Cardiac muscle cell (in vitro differentiated cells and primary cell): ENCODE measurements at regions not wholly inside any gene's neighbourhood (a gene's known extent, or its start where the extent isn't known, plus 50 kb on each side); places are given as distances from the start of the nearest gene placed in this dataset.

Source experiments
- DNase-seq, 2 donors: peaks; one replicate each; pipeline versions ENCODE4 v3.0.0 to v3.0.0-alpha.2; 2010 to 2017; ENCODE audit warnings: low read depth in 1 of 2, low spot score in 1 of 2
- H3K27ac ChIP-seq: fragments of 200-600 bp; sonication (generic); 2 replicates; pipeline ENCODE4 v1.5.1; 2016
- H3K27me3 ChIP-seq: fragments of 200-600 bp; sonication (generic); 2 replicates; pipeline ENCODE4 v1.6.0; 2016; ENCODE audit warnings: control low read depth
- H3K36me3 ChIP-seq: fragments of 200-600 bp; sonication (generic); 2 replicates; pipeline ENCODE4 v1.5.1; 2016; ENCODE audit warnings: control low read depth
- H3K4me1 ChIP-seq: fragments of 200-600 bp; sonication (generic); 2 replicates; pipeline ENCODE4 v1.8.1; 2017; ENCODE audit warnings: low read depth, mild to moderate bottlenecking, mixed run types
- H3K4me3 ChIP-seq: fragments of 200-600 bp; sonication (generic); 2 replicates; pipeline ENCODE4 v1.5.1; 2016; ENCODE audit warnings: mild to moderate bottlenecking
- H3K9me3 ChIP-seq: fragments of 200-600 bp; sonication (generic); 2 replicates; pipeline ENCODE4 v1.5.1; 2017; ENCODE audit warnings: low read depth, mild to moderate bottlenecking, control low read depth
- TF ChIP-seq, protein P1 (sequence below): IDR thresholded peaks from 2 replicates; pipeline ENCODE4 v1.5.1; 2012; ENCODE audit warnings: low read depth, mild to moderate bottlenecking, low read length

DNA sequence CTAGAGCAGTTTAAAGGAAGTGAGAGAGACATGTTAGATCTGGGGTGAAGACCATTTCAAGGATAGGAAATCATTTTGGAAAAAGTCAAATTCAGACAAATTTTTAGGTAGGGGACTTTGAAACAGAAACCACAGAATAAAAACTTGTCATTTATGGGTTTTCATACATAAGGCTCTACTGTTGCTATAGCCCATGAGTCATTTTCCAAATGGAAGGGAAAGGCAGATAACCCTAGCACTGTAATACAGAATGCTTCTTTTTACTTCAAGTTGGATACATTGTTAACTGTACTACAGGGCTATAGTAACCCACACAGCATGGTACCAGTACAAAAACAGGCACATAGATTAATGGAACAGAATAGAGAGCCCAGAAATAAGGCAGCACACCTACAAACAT, 455.4 kb downstream of the EBF1 start:
- DNase-seq: peak in 1 of 2 donors; percentile 47
- H3K4me1 ChIP-seq: no peaks in the 10 kb centered on the region
- TF ChIP-seq, protein P1, sequence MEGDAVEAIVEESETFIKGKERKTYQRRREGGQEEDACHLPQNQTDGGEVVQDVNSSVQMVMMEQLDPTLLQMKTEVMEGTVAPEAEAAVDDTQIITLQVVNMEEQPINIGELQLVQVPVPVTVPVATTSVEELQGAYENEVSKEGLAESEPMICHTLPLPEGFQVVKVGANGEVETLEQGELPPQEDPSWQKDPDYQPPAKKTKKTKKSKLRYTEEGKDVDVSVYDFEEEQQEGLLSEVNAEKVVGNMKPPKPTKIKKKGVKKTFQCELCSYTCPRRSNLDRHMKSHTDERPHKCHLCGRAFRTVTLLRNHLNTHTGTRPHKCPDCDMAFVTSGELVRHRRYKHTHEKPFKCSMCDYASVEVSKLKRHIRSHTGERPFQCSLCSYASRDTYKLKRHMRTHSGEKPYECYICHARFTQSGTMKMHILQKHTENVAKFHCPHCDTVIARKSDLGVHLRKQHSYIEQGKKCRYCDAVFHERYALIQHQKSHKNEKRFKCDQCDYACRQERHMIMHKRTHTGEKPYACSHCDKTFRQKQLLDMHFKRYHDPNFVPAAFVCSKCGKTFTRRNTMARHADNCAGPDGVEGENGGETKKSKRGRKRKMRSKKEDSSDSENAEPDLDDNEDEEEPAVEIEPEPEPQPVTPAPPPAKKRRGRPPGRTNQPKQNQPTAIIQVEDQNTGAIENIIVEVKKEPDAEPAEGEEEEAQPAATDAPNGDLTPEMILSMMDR: no peak
- H3K9me3 ChIP-seq: no peaks in the 10 kb centered on the region
- H3K27me3 ChIP-seq: no peaks in the 10 kb centered on the region
- H3K36me3 ChIP-seq: no peaks in the 10 kb centered on the region
- no peak overlapping the region for H3K27ac ChIP-seq
- no peak overlapping the region for H3K4me3 ChIP-seq

DNA sequence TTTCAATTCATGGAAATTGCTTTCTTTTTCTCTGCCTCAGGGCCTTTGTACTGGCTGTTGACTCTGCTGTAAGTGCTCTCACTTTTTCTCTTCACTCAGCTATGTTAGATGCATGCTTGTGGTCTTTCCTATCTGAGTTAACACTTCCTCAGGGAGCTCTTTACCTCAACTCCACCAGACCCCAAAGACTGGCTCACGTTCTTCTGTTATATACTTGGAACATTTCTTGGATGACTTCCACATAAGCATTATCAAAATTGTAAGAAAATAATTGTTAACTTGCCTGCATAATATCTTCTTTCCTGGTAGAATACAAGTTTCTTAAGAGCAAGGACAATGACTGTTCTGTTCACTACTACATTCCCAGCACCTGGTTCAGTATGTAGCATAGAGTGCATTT, 455.9 kb downstream of the EBF1 start:
- Histone ChIP-seq H3K4me1 (no peaks in the 10 kb centered on the region), H3K9me3 (no peaks in the 10 kb centered on the region), H3K27me3 (no peaks in the 10 kb centered on the region), H3K27ac (no peak overlapping the region), H3K4me3 (no peak overlapping the region), H3K36me3 (no peaks in the 10 kb centered on the region)
- DNase-seq: peak in 1 of 2 donors; percentile 74
- TF ChIP-seq, protein P1: no peak

DNA sequence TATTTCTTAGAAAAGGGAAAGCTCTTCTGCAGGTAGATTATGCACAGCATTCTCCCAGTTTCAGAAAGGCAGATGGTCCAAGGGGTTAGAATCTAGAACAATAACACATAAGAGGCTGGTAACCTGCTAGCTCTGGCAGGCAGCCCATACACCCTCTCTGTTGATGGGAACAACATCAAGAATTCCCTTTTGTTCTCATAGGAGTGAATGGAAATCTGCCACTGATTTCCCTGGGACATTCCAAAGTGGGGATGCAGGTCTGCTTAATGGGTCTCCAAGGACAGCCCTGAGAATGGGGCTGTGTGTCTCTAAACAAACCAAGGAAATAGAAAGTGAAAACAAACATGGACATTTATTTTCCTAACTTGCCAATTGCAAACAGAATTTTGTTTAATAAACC, 456.8 kb downstream of the EBF1 start:
- H3K9me3 ChIP-seq: no peaks in the 10 kb centered on the region
- H3K27me3 ChIP-seq: no peaks in the 10 kb centered on the region
- no peak for DNase-seq
- no peaks in the 10 kb centered on the region for H3K36me3 ChIP-seq
- TF ChIP-seq, protein P1: no peak
- H3K27ac ChIP-seq: no peak overlapping the region
- H3K4me1 ChIP-seq: no peaks in the 10 kb centered on the region
- no peak overlapping the region for H3K4me3 ChIP-seq

DNA sequence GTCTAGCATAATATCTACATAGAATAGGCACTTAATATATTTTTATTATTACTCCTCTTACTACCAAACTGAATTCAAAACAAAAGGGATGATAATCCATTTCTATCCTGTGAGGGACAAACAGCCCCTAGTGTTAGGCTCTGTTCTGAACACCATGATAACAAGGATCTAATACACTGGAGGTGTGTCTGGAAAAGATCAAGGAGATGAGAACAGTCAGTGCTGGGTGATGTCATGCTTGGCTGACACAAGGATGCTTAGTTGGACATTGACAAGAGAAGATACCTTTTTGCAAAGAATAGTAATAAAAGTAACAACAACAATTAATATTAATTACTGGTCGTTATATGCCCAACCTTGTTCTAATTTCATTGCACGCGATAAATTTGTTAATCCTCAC, 458.7 kb downstream of the EBF1 start:
- no peak for DNase-seq
- Histone ChIP-seq H3K9me3 (no peaks in the 10 kb centered on the region), H3K27ac (no peak overlapping the region), H3K36me3 (no peaks in the 10 kb centered on the region), H3K4me1 (peaks cover 6% of the 10 kb centered on the region), H3K27me3 (no peaks in the 10 kb centered on the region), H3K4me3 (no peak overlapping the region)
- TF ChIP-seq, protein P1: no peak

DNA sequence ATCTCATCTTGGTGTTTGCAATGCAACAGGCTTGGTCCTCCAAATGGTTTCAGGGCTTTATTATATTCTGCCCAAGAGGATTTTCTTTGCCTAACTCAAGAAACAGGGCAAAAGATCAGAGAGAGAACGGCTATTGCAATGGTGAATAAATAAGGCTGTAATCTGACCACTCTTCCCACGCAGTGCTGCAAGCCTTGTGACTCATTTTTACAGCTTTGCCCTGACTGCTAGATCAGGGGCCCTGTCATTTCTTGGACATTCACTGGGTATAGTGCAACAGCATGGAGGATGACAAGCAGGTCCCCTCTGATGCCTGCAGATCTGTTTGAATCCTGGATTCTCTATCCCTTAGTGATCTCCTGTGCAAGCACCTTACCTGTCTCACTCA, 459.1 kb downstream of the EBF1 start:
- H3K27me3 ChIP-seq: no peaks in the 10 kb centered on the region
- no peak overlapping the region for H3K4me3 ChIP-seq
- no peaks in the 10 kb centered on the region for H3K9me3 ChIP-seq
- H3K27ac ChIP-seq: no peak overlapping the region
- peaks cover 6% of the 10 kb centered on the region for H3K4me1 ChIP-seq
- no peaks in the 10 kb centered on the region for H3K36me3 ChIP-seq
- TF ChIP-seq, protein P1: no peak
- peak in 1 of 2 donors; percentile 61 for DNase-seq
